ENCODE measurements at regions not wholly inside any gene's neighbourhood (a gene's known extent, or its start where the extent isn't known, plus 50 kb on each side); places are given as distances from the start of the nearest gene placed in this dataset.

- no peak for TF ChIP-seq ZNF274 (IDR thresholded peaks at IDR 0.05; ENCODE audit: low read depth, low read length)
- TF ChIP-seq SUZ12 (IDR thresholded peaks at IDR 0.05; ENCODE audit: extremely low read depth, insufficient read depth, insufficient read length), result no peak
- TF ChIP-seq YY1 (IDR thresholded peaks at IDR 0.05; ENCODE audit: insufficient read depth, insufficient read length), result no peak
These were observed 51.5 kb upstream of the FAM241A start for GRCh38 chr4:112093636-112094202.

All from NT2/D1 (cell line).